ENCODE measurements at regions not wholly inside any gene's neighbourhood (a gene's known extent, or its start where the extent isn't known, plus 50 kb on each side); places are given as distances from the start of the nearest gene placed in this dataset.

DNA sequence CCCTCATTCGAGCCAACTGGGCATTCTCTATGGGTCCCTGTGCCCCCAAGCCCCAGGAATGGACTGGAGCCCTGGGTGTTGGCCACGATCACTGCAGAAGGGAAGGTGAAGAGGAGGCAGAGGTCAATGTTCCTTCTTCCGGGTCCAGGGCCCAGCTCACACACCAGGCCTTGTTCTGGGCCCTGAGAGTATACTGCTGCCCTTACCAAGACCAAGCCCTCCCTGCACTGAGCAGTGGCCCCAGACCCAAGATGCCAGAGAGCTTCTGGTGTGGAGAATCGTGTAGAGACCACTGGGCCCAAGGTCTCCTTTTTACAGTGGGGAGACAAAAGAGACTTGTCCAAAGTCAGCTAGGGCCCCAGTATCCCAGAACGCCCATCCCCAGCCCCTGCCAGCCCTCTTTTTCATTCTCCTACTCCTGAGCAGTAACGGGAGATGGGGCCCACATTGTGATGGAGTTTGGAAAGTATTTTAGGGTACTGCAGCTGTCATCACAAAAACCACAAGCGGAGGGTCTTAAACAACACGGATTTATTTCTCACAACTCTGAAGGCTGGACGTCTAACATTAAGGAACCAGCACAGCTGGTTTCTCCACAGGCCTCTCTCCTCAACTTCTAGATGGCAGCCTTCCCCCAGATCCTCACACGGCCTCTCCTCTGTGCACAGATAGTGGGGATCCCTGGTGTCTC, 79.4 kb downstream of the PDGFA start:
- Histone ChIP-seq H3K9me2 (ENCODE audit: insufficient read depth) (no peaks in the 10 kb centered on the region), H3K27ac (ENCODE audit: low read depth, low read length) (no peak overlapping the region), H3K27me3 (ENCODE audit: insufficient read depth, low read length) (no peaks in the 10 kb centered on the region), H3K9me3 (ENCODE audit: control insufficient read depth in 1 of 2, insufficient read depth in 1 of 2, low read depth in 1 of 2, low read length in 2 of 2) (no peaks in the 10 kb centered on the region; a peak in 1 of 4 replicates), H3K36me3 (ENCODE audit: control insufficient read depth in 1 of 2, insufficient read depth in 2 of 2, low read length in 2 of 2) (no peaks in the 10 kb centered on the region), H3K9ac (ENCODE audit: low read length) (no peak overlapping the region), H3K4me2 (ENCODE audit: low read length) (no peak overlapping the region), H2AFZ (ENCODE audit: low read depth, low read length, poor library complexity, severe bottlenecking) (no peak overlapping the region), H3K4me3 (replicated peaks in 1 of 2; ENCODE audit: low read depth in 1 of 2, low read length in 2 of 2) (no peak overlapping the region), H3K4me1 (ENCODE audit: control insufficient read depth in 1 of 2, insufficient read depth in 2 of 2, low read length in 2 of 2) (peaks cover 2 to 13% of the 10 kb centered on the region in 2 experiments; a peak in 3 of 4 replicates), H3K79me2 (ENCODE audit: insufficient read depth, low read length) (no peaks in the 10 kb centered on the region), H4K20me1 (ENCODE audit: insufficient read depth) (no peaks in the 10 kb centered on the region)
- intact Hi-C loops (cut with micrococcal nuclease) = no loop called here
- ChIA-PET POLR2A (no interaction called here), RAD21 (ENCODE audit: low non-redundant PET in 1 of 2, low total read pairs in 2 of 2, uncharacterized antibody in 2 of 2, unreplicated experiment in 2 of 2) (no interaction called here), CTCF (no interaction called here)
- no peak for ATAC-seq
- DNase-seq (ENCODE audit: low read depth, low spot score) = no peak
- TF ChIP-seq RAD21 (IDR thresholded peaks at IDR 0.05; ENCODE audit: low read depth) = no peak
- no peak for TF ChIP-seq ATF3 (IDR thresholded peaks at IDR 0.05)
- TF ChIP-seq EZH2phosphoT487 (IDR thresholded peaks at IDR 0.05; ENCODE audit: borderline replicate concordance) = no peak
- TF ChIP-seq POLR2A (IDR thresholded peaks at IDR 0.05; ENCODE audit: borderline replicate concordance, extremely low read depth, insufficient read depth, insufficient read length) = no peak
- TF ChIP-seq TCF7L2 (IDR thresholded peaks at IDR 0.05; ENCODE audit: borderline replicate concordance, extremely low read depth, insufficient read depth, insufficient read length) = no peak
- no peak for TF ChIP-seq ZFX (IDR thresholded peaks at IDR 0.05)
- no peak for TF ChIP-seq FOSL1 (IDR thresholded peaks at IDR 0.05; ENCODE audit: low read depth)
- TF ChIP-seq, protein P1, sequence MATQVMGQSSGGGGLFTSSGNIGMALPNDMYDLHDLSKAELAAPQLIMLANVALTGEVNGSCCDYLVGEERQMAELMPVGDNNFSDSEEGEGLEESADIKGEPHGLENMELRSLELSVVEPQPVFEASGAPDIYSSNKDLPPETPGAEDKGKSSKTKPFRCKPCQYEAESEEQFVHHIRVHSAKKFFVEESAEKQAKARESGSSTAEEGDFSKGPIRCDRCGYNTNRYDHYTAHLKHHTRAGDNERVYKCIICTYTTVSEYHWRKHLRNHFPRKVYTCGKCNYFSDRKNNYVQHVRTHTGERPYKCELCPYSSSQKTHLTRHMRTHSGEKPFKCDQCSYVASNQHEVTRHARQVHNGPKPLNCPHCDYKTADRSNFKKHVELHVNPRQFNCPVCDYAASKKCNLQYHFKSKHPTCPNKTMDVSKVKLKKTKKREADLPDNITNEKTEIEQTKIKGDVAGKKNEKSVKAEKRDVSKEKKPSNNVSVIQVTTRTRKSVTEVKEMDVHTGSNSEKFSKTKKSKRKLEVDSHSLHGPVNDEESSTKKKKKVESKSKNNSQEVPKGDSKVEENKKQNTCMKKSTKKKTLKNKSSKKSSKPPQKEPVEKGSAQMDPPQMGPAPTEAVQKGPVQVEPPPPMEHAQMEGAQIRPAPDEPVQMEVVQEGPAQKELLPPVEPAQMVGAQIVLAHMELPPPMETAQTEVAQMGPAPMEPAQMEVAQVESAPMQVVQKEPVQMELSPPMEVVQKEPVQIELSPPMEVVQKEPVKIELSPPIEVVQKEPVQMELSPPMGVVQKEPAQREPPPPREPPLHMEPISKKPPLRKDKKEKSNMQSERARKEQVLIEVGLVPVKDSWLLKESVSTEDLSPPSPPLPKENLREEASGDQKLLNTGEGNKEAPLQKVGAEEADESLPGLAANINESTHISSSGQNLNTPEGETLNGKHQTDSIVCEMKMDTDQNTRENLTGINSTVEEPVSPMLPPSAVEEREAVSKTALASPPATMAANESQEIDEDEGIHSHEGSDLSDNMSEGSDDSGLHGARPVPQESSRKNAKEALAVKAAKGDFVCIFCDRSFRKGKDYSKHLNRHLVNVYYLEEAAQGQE (IDR thresholded peaks at IDR 0.05; ENCODE audit: low read depth) = no peak
- TF ChIP-seq ZBTB33 (IDR thresholded peaks at IDR 0.05; ENCODE audit: extremely low read depth, insufficient replicate concordance, low read length) = no peak
- TF ChIP-seq YY1 (IDR thresholded peaks at IDR 0.05; ENCODE audit: extremely low read depth, insufficient replicate concordance, low read depth, low read length) = no peak
- TF ChIP-seq JUND (IDR thresholded peaks at IDR 0.05) = no peak
- no peak for TF ChIP-seq SP1 (IDR thresholded peaks at IDR 0.05; ENCODE audit: low read depth)
- no peak for TF ChIP-seq POLR2AphosphoS5 (IDR thresholded peaks at IDR 0.05; ENCODE audit: low read depth, low read length)
- TF ChIP-seq EZH2 (IDR thresholded peaks at IDR 0.05) = no peak
- TF ChIP-seq EGR1 (IDR thresholded peaks at IDR 0.05; ENCODE audit: low read depth) = no peak
- no peak for TF ChIP-seq ZNF274 (IDR thresholded peaks at IDR 0.05; ENCODE audit: low read depth, low read length)
- TF ChIP-seq CEBPB (IDR thresholded peaks at IDR 0.05; ENCODE audit: low read depth) = no peak
- no peak for TF ChIP-seq ELF1 (IDR thresholded peaks at IDR 0.05; ENCODE audit: borderline replicate concordance, low read depth)
- TF ChIP-seq, protein P2, sequence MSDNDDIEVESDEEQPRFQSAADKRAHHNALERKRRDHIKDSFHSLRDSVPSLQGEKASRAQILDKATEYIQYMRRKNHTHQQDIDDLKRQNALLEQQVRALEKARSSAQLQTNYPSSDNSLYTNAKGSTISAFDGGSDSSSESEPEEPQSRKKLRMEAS (IDR thresholded peaks at IDR 0.05) = no peak
- no TSS peak for BruUV-seq (replicated peaks)
